ENCODE measurements at regions not wholly inside any gene's neighbourhood (a gene's known extent, or its start where the extent isn't known, plus 50 kb on each side); places are given as distances from the start of the nearest gene placed in this dataset.
"Not testable (repeated sequence)": the region's sequence is repeated elsewhere in the genome, so short reads cannot be mapped to it uniquely, and the experiment has no call there.

GRCh38 chr11:35046681-35047080, 92.3 kb upstream of the CD44 start:
- TF ChIP-seq CTCF (IDR thresholded peaks at IDR 0.05; ENCODE audit: low read depth, low read length) = no peak
- DNase-seq (ENCODE audit: low read depth, low spot score) = no peak
- H3K4me3 ChIP-seq (ENCODE audit: low read depth, low read length) = no peak overlapping the region
- in situ Hi-C loops (cut with HindIII; ENCODE audit: low sequenced_read_pairs) = no loop called here

- DNase-seq (ENCODE audit: low read depth, low spot score) = no peak
- no peak for TF ChIP-seq CTCF (IDR thresholded peaks at IDR 0.05; ENCODE audit: low read depth, low read length)
- in situ Hi-C loops (cut with HindIII; ENCODE audit: low sequenced_read_pairs) = no loop called here
- no peak overlapping the region for H3K4me3 ChIP-seq (ENCODE audit: low read depth, low read length)
Measured at GRCh38 chr11:35047179-35047578, 91.8 kb upstream of the CD44 start.

GRCh38 chr11:35047769-35048168, 91.2 kb upstream of the CD44 start:
- H3K4me3 ChIP-seq (ENCODE audit: low read depth, low read length) = no peak overlapping the region
- no peak for DNase-seq (ENCODE audit: low read depth, low spot score)
- TF ChIP-seq CTCF (IDR thresholded peaks at IDR 0.05; ENCODE audit: low read depth, low read length) = no peak
- in situ Hi-C loops (cut with HindIII; ENCODE audit: low sequenced_read_pairs) = no loop called here

- H3K4me3 ChIP-seq (ENCODE audit: low read depth, low read length); DNase-seq (ENCODE audit: low read depth, low spot score); in situ Hi-C loops (cut with HindIII; ENCODE audit: low sequenced_read_pairs): not testable (repeated sequence)
Measured at GRCh38 chr11:35048346-35048745, 90.6 kb upstream of the CD44 start.

GRCh38 chr11:35049859-35050531, 89.0 kb upstream of the CD44 start:
- no peak for DNase-seq (ENCODE audit: low read depth, low spot score)
- in situ Hi-C loops (cut with HindIII; ENCODE audit: low sequenced_read_pairs) = no loop called here
- no peak overlapping the region for H3K4me3 ChIP-seq (ENCODE audit: low read depth, low read length)
- no peak for TF ChIP-seq CTCF (IDR thresholded peaks at IDR 0.05; ENCODE audit: low read depth, low read length)

- no peak for TF ChIP-seq CTCF (IDR thresholded peaks at IDR 0.05; ENCODE audit: low read depth, low read length)
- in situ Hi-C loops (cut with HindIII; ENCODE audit: low sequenced_read_pairs) = no loop called here
- no peak overlapping the region for H3K4me3 ChIP-seq (ENCODE audit: low read depth, low read length)
- no peak for DNase-seq (ENCODE audit: low read depth, low spot score)
Measured at GRCh38 chr11:35050541-35050995, 88.4 kb upstream of the CD44 start.

- DNase-seq (ENCODE audit: low read depth, low spot score) = no peak
- in situ Hi-C loops (cut with HindIII; ENCODE audit: low sequenced_read_pairs) = no loop called here
- TF ChIP-seq CTCF (IDR thresholded peaks at IDR 0.05; ENCODE audit: low read depth, low read length) = no peak
- no peak overlapping the region for H3K4me3 ChIP-seq (ENCODE audit: low read depth, low read length)
Measured at GRCh38 chr11:35056391-35057093, 82.4 kb upstream of the CD44 start.

Data from astrocyte of the spinal cord (primary cell).